Esophagus squamous epithelium (tissue), 4 donors: ENCODE measurements at regions not wholly inside any gene's neighbourhood (a gene's known extent, or its start where the extent isn't known, plus 50 kb on each side); places are given as distances from the start of the nearest gene placed in this dataset.

Source experiments
- CTCF ChIP-seq, 6 experiments: fragments of 450-650 bp in 4 of 6; fragments of 200-600 bp in 2 of 6; sonication (generic) in 2 of 6; IDR thresholded peaks; one replicate each; pipeline ENCODE4 v1.5.1; 2016 to 2019; ENCODE audit warnings: antibody characterized with exemption in 6 of 6, mild to moderate bottlenecking in 4 of 6, moderate library complexity in 4 of 6
- POLR2A ChIP-seq, 4 donors: fragments of 450-650 bp; IDR thresholded peaks; one replicate each; pipeline ENCODE4 v1.6.1; 2017; ENCODE audit warnings: antibody characterized with exemption in 4 of 4, mild to moderate bottlenecking in 4 of 4, moderate library complexity in 3 of 4

- TF ChIP-seq CTCF (IDR thresholded peaks at IDR 0.05) (no peak), POLR2A (IDR thresholded peaks at IDR 0.05) (no peak)
Measured at GRCh38 chr13:104944176-104944575, 1591.3 kb downstream of the EFNB2 start.
